ENCODE measurements at regions not wholly inside any gene's neighbourhood (a gene's known extent, or its start where the extent isn't known, plus 50 kb on each side); places are given as distances from the start of the nearest gene placed in this dataset.

DNA sequence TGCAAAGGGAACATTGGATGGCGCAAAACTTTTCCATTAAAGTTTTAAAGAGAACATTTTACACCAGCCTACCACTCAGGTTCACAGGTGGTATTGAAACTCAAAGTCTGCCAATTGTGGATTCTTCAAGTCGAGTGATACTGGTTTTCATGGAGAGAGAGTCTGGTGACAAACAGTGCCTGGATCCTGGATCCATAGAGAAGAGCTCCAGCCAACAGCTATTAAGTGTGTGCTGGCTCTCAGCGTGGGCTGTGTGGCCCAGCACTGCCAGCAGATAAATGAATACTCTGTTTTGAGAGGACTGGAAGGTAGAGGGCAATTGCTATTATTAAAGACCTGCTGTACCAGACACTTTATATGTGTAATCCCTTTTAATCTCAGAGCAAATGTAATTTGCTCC lies 118.9 kb upstream of the SYT6 start:
- CTCF ChIA-PET (ENCODE audit: low intra/inter-chr PET ratio) = no interaction called here
- no peak overlapping the region for H3K27ac ChIP-seq (ENCODE audit: extremely low read depth, low read depth, low read length)
- in situ Hi-C loops (cut with MboI) = loop anchor here (10.0 kb wide), 1 partner anchor 288 kb away; no protein-coding TSS in a partner anchor
- ATAC-seq (no peak), FAIRE-seq (no peak), DNase-seq (ENCODE audit: extremely low read depth in 1 of 4, low spot score in 3 of 4) (no peak)
- no peak overlapping the region for H3K9ac ChIP-seq (ENCODE audit: insufficient read depth in 1 of 2, low read depth in 2 of 2, low read length in 2 of 2)
- H3K79me2 ChIP-seq (ENCODE audit: control insufficient read depth, insufficient read depth, low read length) = no peaks in the 10 kb centered on the region
- H3K36me3 ChIP-seq (ENCODE audit: control insufficient read depth, insufficient read depth, low read length) = no peaks in the 10 kb centered on the region
- H3K27me3 ChIP-seq (ENCODE audit: control insufficient read depth in 2 of 2, insufficient read depth in 2 of 2, low read length in 2 of 2) = peaks cover 7 to 19% of the 10 kb centered on the region in 2 experiments; a peak in 3 of 5 replicates
- H4K20me1 ChIP-seq (replicated peaks; ENCODE audit: control insufficient read depth, insufficient read depth, low read length) = no peaks in the 10 kb centered on the region
- H3K9me1 ChIP-seq (ENCODE audit: control insufficient read depth, insufficient read depth, low read length) = no peaks in the 10 kb centered on the region
- WGBS (ENCODE audit: insufficient coverage, low coverage, missing lambda C conversion rate) = 0% methylated on average over 3 of the region's 3 CpGs
- no peak overlapping the region for H3K4me3 ChIP-seq
- no peaks in the 10 kb centered on the region for H3K9me3 ChIP-seq (replicated peaks; ENCODE audit: control insufficient read depth, insufficient read depth, low read depth, low read length)
- H2AFZ ChIP-seq (ENCODE audit: low read depth, low read length) = no peak overlapping the region
- POLR2A ChIA-PET = interaction anchor here (1.2 to 1.4 kb wide), 2 partner anchors 10 to 145 kb away, joined by 3 to 5 read pairs; no protein-coding TSS in a partner anchor
- no peaks in the 10 kb centered on the region for H3K4me1 ChIP-seq (replicated peaks in 1 of 2; ENCODE audit: control insufficient read depth in 2 of 2, insufficient read depth in 2 of 2, low read length in 2 of 2)
- no TSS peak for BruUV-seq (replicated peaks)
- intact Hi-C loops (cut with micrococcal nuclease) = no loop called here
- no peak overlapping the region for H3K4me2 ChIP-seq (ENCODE audit: insufficient read depth, low read length)
- TF ChIP-seq NUFIP1 (IDR thresholded peaks at IDR 0.05; ENCODE audit: partially characterized antibody) (no peak), ZNF239 (CRISPR knock-in tag; IDR thresholded peaks at IDR 0.05) (no peak), SMARCA4 (IDR thresholded peaks at IDR 0.05) (no peak), ESRRB (CRISPR knock-in tag; IDR thresholded peaks at IDR 0.05; ENCODE audit: borderline replicate concordance) (no peak), ASH1L (IDR thresholded peaks at IDR 0.05; ENCODE audit: borderline replicate concordance, low read depth, partially characterized antibody) (no peak), SNRNP70 (optimal IDR thresholded peaks at IDR 0.05; ENCODE audit: low read depth, low read length) (no peak), RFX5 (IDR thresholded peaks at IDR 0.05; ENCODE audit: low read depth, low read length) (no peak)
- TF ChIP-seq, protein P1, sequence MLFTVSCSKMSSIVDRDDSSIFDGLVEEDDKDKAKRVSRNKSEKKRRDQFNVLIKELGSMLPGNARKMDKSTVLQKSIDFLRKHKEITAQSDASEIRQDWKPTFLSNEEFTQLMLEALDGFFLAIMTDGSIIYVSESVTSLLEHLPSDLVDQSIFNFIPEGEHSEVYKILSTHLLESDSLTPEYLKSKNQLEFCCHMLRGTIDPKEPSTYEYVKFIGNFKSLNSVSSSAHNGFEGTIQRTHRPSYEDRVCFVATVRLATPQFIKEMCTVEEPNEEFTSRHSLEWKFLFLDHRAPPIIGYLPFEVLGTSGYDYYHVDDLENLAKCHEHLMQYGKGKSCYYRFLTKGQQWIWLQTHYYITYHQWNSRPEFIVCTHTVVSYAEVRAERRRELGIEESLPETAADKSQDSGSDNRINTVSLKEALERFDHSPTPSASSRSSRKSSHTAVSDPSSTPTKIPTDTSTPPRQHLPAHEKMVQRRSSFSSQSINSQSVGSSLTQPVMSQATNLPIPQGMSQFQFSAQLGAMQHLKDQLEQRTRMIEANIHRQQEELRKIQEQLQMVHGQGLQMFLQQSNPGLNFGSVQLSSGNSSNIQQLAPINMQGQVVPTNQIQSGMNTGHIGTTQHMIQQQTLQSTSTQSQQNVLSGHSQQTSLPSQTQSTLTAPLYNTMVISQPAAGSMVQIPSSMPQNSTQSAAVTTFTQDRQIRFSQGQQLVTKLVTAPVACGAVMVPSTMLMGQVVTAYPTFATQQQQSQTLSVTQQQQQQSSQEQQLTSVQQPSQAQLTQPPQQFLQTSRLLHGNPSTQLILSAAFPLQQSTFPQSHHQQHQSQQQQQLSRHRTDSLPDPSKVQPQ (CRISPR knock-in tag; IDR thresholded peaks at IDR 0.05; ENCODE audit: borderline replicate concordance) = no peak
- TF ChIP-seq, protein P2, sequence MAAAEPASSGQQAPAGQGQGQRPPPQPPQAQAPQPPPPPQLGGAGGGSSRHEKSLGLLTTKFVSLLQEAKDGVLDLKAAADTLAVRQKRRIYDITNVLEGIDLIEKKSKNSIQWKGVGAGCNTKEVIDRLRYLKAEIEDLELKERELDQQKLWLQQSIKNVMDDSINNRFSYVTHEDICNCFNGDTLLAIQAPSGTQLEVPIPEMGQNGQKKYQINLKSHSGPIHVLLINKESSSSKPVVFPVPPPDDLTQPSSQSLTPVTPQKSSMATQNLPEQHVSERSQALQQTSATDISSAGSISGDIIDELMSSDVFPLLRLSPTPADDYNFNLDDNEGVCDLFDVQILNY (CRISPR knock-in tag; IDR thresholded peaks at IDR 0.05) = no peak
- TF ChIP-seq, protein P3, sequence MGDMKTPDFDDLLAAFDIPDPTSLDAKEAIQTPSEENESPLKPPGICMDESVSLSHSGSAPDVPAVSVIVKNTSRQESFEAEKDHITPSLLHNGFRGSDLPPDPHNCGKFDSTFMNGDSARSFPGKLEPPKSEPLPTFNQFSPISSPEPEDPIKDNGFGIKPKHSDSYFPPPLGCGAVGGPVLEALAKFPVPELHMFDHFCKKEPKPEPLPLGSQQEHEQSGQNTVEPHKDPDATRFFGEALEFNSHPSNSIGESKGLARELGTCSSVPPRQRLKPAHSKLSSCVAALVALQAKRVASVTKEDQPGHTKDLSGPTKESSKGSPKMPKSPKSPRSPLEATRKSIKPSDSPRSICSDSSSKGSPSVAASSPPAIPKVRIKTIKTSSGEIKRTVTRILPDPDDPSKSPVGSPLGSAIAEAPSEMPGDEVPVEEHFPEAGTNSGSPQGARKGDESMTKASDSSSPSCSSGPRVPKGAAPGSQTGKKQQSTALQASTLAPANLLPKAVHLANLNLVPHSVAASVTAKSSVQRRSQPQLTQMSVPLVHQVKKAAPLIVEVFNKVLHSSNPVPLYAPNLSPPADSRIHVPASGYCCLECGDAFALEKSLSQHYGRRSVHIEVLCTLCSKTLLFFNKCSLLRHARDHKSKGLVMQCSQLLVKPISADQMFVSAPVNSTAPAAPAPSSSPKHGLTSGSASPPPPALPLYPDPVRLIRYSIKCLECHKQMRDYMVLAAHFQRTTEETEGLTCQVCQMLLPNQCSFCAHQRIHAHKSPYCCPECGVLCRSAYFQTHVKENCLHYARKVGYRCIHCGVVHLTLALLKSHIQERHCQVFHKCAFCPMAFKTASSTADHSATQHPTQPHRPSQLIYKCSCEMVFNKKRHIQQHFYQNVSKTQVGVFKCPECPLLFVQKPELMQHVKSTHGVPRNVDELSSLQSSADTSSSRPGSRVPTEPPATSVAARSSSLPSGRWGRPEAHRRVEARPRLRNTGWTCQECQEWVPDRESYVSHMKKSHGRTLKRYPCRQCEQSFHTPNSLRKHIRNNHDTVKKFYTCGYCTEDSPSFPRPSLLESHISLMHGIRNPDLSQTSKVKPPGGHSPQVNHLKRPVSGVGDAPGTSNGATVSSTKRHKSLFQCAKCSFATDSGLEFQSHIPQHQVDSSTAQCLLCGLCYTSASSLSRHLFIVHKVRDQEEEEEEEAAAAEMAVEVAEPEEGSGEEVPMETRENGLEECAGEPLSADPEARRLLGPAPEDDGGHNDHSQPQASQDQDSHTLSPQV (IDR thresholded peaks at IDR 0.05) = no peak
- TF ChIP-seq, protein P4, sequence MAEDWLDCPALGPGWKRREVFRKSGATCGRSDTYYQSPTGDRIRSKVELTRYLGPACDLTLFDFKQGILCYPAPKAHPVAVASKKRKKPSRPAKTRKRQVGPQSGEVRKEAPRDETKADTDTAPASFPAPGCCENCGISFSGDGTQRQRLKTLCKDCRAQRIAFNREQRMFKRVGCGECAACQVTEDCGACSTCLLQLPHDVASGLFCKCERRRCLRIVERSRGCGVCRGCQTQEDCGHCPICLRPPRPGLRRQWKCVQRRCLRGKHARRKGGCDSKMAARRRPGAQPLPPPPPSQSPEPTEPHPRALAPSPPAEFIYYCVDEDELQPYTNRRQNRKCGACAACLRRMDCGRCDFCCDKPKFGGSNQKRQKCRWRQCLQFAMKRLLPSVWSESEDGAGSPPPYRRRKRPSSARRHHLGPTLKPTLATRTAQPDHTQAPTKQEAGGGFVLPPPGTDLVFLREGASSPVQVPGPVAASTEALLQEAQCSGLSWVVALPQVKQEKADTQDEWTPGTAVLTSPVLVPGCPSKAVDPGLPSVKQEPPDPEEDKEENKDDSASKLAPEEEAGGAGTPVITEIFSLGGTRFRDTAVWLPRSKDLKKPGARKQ (CRISPR knock-in tag; IDR thresholded peaks at IDR 0.05) = no peak
- TF ChIP-seq, protein P5, sequence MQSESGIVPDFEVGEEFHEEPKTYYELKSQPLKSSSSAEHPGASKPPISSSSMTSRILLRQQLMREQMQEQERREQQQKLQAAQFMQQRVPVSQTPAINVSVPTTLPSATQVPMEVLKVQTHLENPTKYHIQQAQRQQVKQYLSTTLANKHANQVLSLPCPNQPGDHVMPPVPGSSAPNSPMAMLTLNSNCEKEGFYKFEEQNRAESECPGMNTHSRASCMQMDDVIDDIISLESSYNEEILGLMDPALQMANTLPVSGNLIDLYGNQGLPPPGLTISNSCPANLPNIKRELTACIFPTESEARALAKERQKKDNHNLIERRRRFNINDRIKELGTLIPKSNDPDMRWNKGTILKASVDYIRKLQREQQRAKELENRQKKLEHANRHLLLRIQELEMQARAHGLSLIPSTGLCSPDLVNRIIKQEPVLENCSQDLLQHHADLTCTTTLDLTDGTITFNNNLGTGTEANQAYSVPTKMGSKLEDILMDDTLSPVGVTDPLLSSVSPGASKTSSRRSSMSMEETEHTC (IDR thresholded peaks at IDR 0.05) = no peak

Data from K562 (cell line).